Ishikawa (cell line): ENCODE measurements at regions not wholly inside any gene's neighbourhood (a gene's known extent, or its start where the extent isn't known, plus 50 kb on each side); places are given as distances from the start of the nearest gene placed in this dataset.

Source experiments
- CREB1 ChIP-seq: IDR thresholded peaks from 2 replicates; pipeline ENCODE4 v1.6.1; 2012; ENCODE audit warnings: low read depth
- EGR1 ChIP-seq: IDR thresholded peaks from 2 replicates; pipeline ENCODE4 v1.6.1; 2012
- EP300 ChIP-seq: IDR thresholded peaks from 2 replicates; pipeline ENCODE4 v1.6.1; 2012; ENCODE audit warnings: borderline replicate concordance
- FOXM1 ChIP-seq: IDR thresholded peaks from 2 replicates; pipeline ENCODE4 v1.6.1; 2012; ENCODE audit warnings: low read depth, borderline replicate concordance
- NFIC ChIP-seq: IDR thresholded peaks from 2 replicates; pipeline ENCODE4 v1.6.1; 2012
- RAD21 ChIP-seq: IDR thresholded peaks from 2 replicates; pipeline ENCODE4 v1.6.1; 2012; ENCODE audit warnings: low read depth
- TAF1 ChIP-seq: IDR thresholded peaks from 2 replicates; pipeline ENCODE4 v1.6.1; 2012; ENCODE audit warnings: low read depth, mild to moderate bottlenecking
- TCF12 ChIP-seq: IDR thresholded peaks from 2 replicates; pipeline ENCODE4 v1.6.1; 2012; ENCODE audit warnings: low read depth
- TEAD4 ChIP-seq: IDR thresholded peaks from 2 replicates; pipeline ENCODE4 v1.6.1; 2012
- YY1 ChIP-seq: IDR thresholded peaks from 2 replicates; pipeline ENCODE4 v1.6.1; 2012; ENCODE audit warnings: low read depth
- ZBTB7A ChIP-seq: IDR thresholded peaks from 2 replicates; pipeline ENCODE4 v1.6.1; 2012; ENCODE audit warnings: low read depth
- TF ChIP-seq, protein P1 (sequence below): IDR thresholded peaks from 2 replicates; pipeline ENCODE4 v1.6.1; 2012

DNA sequence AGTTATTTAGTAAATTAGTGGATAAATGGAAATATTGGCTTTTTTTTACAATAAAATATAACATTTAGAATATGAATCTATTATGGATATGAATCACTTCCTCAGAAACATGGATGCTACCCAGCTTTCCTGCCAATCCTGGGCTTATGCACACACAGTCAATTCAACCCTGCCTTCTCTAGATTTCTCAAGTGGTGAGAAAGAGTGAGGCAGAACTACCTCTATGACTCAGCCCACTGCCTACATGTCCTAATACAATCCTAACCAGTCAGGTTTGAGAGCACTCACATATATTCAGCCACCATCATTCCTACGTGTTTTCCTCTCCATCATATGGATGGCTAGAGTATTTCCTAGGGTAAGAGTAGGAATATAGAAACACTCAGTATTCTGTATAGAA lies 91.1 kb upstream of the ANKRD50 start:
- no peak for TF ChIP-seq EP300
- no peak for TF ChIP-seq FOXM1
- TF ChIP-seq YY1: no peak
- no peak for TF ChIP-seq ZBTB7A
- no peak for TF ChIP-seq TAF1
- TF ChIP-seq EGR1: no peak
- no peak for TF ChIP-seq RAD21
- TF ChIP-seq, protein P1, sequence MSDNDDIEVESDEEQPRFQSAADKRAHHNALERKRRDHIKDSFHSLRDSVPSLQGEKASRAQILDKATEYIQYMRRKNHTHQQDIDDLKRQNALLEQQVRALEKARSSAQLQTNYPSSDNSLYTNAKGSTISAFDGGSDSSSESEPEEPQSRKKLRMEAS: no peak
- TF ChIP-seq NFIC: no peak
- no peak for TF ChIP-seq CREB1
- TF ChIP-seq TEAD4: no peak
- TF ChIP-seq TCF12: no peak
